ENCODE measurements at regions not wholly inside any gene's neighbourhood (a gene's known extent, or its start where the extent isn't known, plus 50 kb on each side); places are given as distances from the start of the nearest gene placed in this dataset.

GRCh38 chr10:123604506-123604905, 61.6 kb upstream of the GPR26 start:
- TF ChIP-seq CTCF (IDR thresholded peaks at IDR 0.05; ENCODE audit: extremely low read depth in 1 of 2, insufficient read depth in 1 of 2, low read depth in 1 of 2, low read length in 2 of 2) = no peak
- TF ChIP-seq POLR2AphosphoS5 (IDR thresholded peaks at IDR 0.05; ENCODE audit: insufficient read depth, low read depth, low read length) = no peak
- TF ChIP-seq, protein P1, sequence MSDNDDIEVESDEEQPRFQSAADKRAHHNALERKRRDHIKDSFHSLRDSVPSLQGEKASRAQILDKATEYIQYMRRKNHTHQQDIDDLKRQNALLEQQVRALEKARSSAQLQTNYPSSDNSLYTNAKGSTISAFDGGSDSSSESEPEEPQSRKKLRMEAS (IDR thresholded peaks at IDR 0.05; ENCODE audit: insufficient read depth, insufficient read length) = no peak
- TF ChIP-seq EZH2 (IDR thresholded peaks at IDR 0.05; ENCODE audit: borderline replicate concordance, low read depth, low read length, severe bottlenecking) = no peak
